ENCODE measurements at regions not wholly inside any gene's neighbourhood (a gene's known extent, or its start where the extent isn't known, plus 50 kb on each side); places are given as distances from the start of the nearest gene placed in this dataset.
"Not testable (repeated sequence)": the region's sequence is repeated elsewhere in the genome, so short reads cannot be mapped to it uniquely, and the experiment has no call there.

- TF ChIP-seq CTCF (optimal IDR thresholded peaks at IDR 0.05 in 1 of 3, IDR thresholded peaks at IDR 0.05 in 1 of 3, conservative IDR thresholded peaks at IDR 0.05 in 1 of 3; ENCODE audit: extremely low read depth in 1 of 3, insufficient read depth in 2 of 3, low read length in 3 of 3); EZH2 (IDR thresholded peaks at IDR 0.05; ENCODE audit: low read length): not testable (repeated sequence)
Observed at GRCh38 chr3:81812098-81812497, 50.7 kb upstream of the GBE1 start.

Measured in keratinocyte (primary cell).